HEK293T (cell line): ENCODE measurements at regions not wholly inside any gene's neighbourhood (a gene's known extent, or its start where the extent isn't known, plus 50 kb on each side); places are given as distances from the start of the nearest gene placed in this dataset.

Experiments
- CTCF ChIA-PET: fragments of 350-600 bp; formaldehyde crosslinking; extraction: SDS; loops from one replicate; lab custom pipeline; 2021; ENCODE audit warnings: antibody characterized with exemption, inconsistent platforms; lab: Yijun Ruan, JAX
- POLR2A ChIA-PET: fragments of 350-600 bp; formaldehyde crosslinking; extraction: SDS; loops from one replicate; lab custom pipeline; 2020; ENCODE audit warnings: antibody characterized with exemption, inconsistent platforms; lab: Yijun Ruan, JAX
- DNase-seq: peaks from one replicate; pipeline ENCODE4 v3.0.0; 2012; ENCODE audit warnings: mixed read lengths; ENCODE audit errors: extremely low spot score
- ARNT ChIP-seq: fragments of 450-650 bp; IDR thresholded peaks from 2 replicates; pipeline ENCODE4 v1.6.1; 2017; ENCODE audit warnings: mild to moderate bottlenecking
- BHLHE40 ChIP-seq: fragments of 450-650 bp; IDR thresholded peaks from 2 replicates; pipeline ENCODE4 v1.6.1; 2016; ENCODE audit warnings: mild to moderate bottlenecking, moderate library complexity, borderline replicate concordance
- CTBP1 ChIP-seq: fragments of 450-650 bp; IDR thresholded peaks from 2 replicates; pipeline ENCODE4 v1.6.1; 2016; ENCODE audit warnings: borderline replicate concordance
- ELF4 ChIP-seq: fragments of 450-650 bp; IDR thresholded peaks from 2 replicates; pipeline ENCODE4 v1.6.1; 2017; ENCODE audit warnings: antibody characterized with exemption
- FOXA1 ChIP-seq: fragments of 450-650 bp; IDR thresholded peaks from 2 replicates; pipeline ENCODE4 v1.6.1; 2016; ENCODE audit warnings: mild to moderate bottlenecking
- FOXK2 ChIP-seq: fragments of 450-650 bp; IDR thresholded peaks from 2 replicates; pipeline ENCODE4 v1.6.1; 2016; ENCODE audit warnings: mild to moderate bottlenecking
- FOXM1 ChIP-seq: fragments of 450-650 bp; IDR thresholded peaks from 2 replicates; pipeline ENCODE4 v1.6.1; 2017; ENCODE audit warnings: mild to moderate bottlenecking, borderline replicate concordance
- HDGF ChIP-seq: fragments of 450-650 bp; IDR thresholded peaks from 2 replicates; pipeline ENCODE4 v1.6.1; 2017; ENCODE audit warnings: antibody characterized with exemption, borderline replicate concordance
- L3MBTL2 ChIP-seq: fragments of 450-650 bp; conservative IDR thresholded peaks from 2 replicates; pipeline ENCODE4 v1.6.1; 2016; ENCODE audit warnings: mild to moderate bottlenecking
- LEF1 ChIP-seq: fragments of 450-650 bp; IDR thresholded peaks from 2 replicates; pipeline ENCODE4 v1.6.1; 2017; ENCODE audit warnings: mild to moderate bottlenecking, borderline replicate concordance
- NFRKB ChIP-seq: fragments of 450-650 bp; IDR thresholded peaks from 2 replicates; pipeline ENCODE4 v1.6.1; 2016; ENCODE audit warnings: mild to moderate bottlenecking, moderate library complexity
- SP1 ChIP-seq: fragments of 450-650 bp; IDR thresholded peaks from 2 replicates; pipeline ENCODE4 v1.6.1; 2017
- SUZ12 ChIP-seq: fragments of 450-650 bp; IDR thresholded peaks from 2 replicates; pipeline ENCODE4 v1.6.1; 2016; ENCODE audit warnings: mild to moderate bottlenecking
- TARDBP ChIP-seq: fragments of 450-650 bp; IDR thresholded peaks from 2 replicates; pipeline ENCODE4 v1.6.1; 2016
- ZNF384 ChIP-seq: fragments of 450-650 bp; IDR thresholded peaks from 2 replicates; pipeline ENCODE4 v1.6.1; 2016
- TF ChIP-seq, protein P1 (sequence below): fragments of 450-650 bp; IDR thresholded peaks from 2 replicates; pipeline ENCODE4 v1.6.1; 2016

DNA sequence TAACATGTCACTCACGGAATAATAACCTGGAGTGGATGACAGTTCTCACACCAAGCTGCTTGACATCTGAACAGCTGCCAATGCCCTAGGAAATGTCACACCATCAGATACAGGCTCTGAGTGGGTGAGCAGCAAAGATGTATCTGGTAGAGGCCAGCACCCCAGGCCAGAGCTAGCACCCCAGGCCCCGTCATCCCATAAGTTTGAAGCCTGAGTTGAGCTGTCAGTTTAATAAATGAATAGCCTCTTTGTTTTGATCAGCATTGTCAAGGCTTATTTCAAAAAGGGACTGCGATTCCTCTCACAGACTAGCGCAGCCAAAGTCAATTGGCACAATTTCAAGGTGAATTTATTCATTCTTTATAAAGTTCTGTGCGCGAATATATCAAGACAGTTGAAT lies 1327.1 kb downstream of the MAT2B start:
- ChIA-PET CTCF (no interaction called here), POLR2A (no interaction called here)
- TF ChIP-seq ZNF384 (no peak), CTBP1 (no peak), TARDBP (no peak), L3MBTL2 (no peak), FOXA1 (no peak), ELF4 (no peak), FOXK2 (no peak), ARNT (no peak), BHLHE40 (no peak), NFRKB (no peak), HDGF (no peak)
- TF ChIP-seq, protein P1, sequence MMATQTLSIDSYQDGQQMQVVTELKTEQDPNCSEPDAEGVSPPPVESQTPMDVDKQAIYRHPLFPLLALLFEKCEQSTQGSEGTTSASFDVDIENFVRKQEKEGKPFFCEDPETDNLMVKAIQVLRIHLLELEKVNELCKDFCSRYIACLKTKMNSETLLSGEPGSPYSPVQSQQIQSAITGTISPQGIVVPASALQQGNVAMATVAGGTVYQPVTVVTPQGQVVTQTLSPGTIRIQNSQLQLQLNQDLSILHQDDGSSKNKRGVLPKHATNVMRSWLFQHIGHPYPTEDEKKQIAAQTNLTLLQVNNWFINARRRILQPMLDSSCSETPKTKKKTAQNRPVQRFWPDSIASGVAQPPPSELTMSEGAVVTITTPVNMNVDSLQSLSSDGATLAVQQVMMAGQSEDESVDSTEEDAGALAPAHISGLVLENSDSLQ: no peak
- DNase-seq: no peak

DNA sequence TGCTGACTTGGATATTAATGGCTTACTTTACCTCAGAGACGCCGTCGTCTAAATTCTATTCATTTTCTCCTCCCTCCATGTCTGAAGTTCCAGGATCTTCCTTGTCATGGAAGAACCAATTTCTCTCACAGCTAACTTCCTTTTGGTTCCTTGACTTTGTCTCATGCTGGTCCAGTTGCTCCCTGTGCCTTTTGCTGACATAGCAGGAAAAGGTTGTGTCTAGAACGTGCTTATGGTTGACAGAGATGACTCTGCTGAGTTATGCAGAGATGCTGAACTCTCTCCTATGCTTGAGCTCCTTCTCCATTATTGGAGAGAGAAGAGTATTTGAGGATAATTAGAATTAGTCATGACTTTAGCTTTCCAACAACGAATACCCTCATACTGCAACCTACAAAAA lies 1338.9 kb downstream of the MAT2B start:
- TF ChIP-seq TARDBP: no peak
- no peak for TF ChIP-seq FOXA1
- no peak for TF ChIP-seq FOXM1
- TF ChIP-seq CTBP1: no peak
- TF ChIP-seq ELF4: no peak
- no peak for TF ChIP-seq SUZ12
- TF ChIP-seq ZNF384: no peak
- TF ChIP-seq L3MBTL2: no peak
- no peak for TF ChIP-seq HDGF
- CTCF ChIA-PET: no interaction called here
- POLR2A ChIA-PET: no interaction called here
- DNase-seq: no peak

DNA sequence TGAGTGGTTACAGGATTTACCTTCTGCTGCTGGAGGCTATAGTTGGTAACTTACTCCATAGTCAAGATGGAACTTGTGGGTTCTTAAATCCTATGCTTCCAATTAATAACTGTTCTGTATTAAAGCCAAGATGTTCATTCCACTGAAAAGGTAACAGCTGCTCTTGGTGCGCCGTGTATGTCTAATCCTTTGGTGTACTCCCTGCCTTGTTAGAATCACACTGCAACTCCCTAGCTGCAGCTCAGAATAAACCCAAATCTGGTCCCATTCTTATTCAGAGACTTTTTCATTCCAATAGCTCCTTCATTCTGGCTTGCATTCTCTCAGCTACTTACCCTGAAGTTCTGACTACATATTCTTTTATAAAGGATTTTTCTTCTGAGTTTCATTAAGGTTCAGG lies 1355.5 kb downstream of the MAT2B start:
- POLR2A ChIA-PET: no interaction called here
- DNase-seq: no peak
- CTCF ChIA-PET: no interaction called here
- TF ChIP-seq L3MBTL2 (no peak), FOXA1 (no peak)

DNA sequence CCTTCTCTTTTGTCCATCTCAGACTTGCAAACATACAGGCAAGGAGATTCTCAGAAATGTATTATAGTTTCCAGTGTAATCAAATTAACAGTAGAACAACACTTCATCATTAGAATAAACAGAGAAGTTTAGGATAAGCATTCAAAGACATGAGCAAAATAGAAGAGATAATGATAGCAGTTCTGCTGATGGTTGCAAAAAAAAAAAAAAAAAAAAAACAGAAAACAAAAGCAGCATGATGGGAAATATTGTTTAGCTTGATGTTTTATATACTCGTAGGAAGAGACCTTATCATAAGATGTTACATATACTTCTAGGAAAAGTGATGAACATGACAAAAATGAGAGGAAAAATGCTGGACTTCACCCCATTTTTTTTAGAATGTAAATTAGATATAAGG lies 1356.2 kb downstream of the MAT2B start:
- CTCF ChIA-PET: no interaction called here

DNA sequence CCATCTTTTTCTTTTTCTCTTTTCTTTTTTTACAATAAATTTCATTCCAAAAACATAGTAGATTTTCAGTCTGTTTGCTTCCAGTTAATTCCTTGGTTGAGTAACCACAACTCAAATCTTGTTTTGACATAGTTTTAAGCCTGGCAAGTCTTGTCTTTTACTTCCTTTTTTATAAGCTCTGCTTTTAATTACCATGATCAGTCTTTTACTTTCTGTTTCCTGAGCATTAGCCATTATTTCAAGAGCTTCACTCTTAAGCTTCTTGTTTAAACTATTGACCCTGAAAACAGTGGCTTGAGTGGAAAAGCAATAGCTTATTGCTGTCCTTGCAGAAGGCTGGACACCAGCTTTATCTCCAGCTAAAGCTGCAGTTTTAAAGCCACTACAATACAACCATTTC lies 1363.3 kb downstream of the MAT2B start:
- ChIA-PET CTCF (no interaction called here), POLR2A (no interaction called here)
- DNase-seq: no peak
- TF ChIP-seq FOXM1: no peak
- TF ChIP-seq HDGF: no peak
- TF ChIP-seq FOXA1: no peak
- TF ChIP-seq FOXK2: no peak
- no peak for TF ChIP-seq ZNF384
- TF ChIP-seq ELF4: no peak

More for the DNA sequence above, 1356.2 kb downstream of the MAT2B start:
- POLR2A ChIA-PET: no interaction called here
- no peak for DNase-seq
- TF ChIP-seq ZNF384 (no peak), BHLHE40 (no peak), LEF1 (no peak), FOXM1 (no peak), FOXK2 (no peak), CTBP1 (no peak), FOXA1 (no peak), ARNT (no peak), NFRKB (no peak), SP1 (no peak), TARDBP (no peak), HDGF (no peak), ELF4 (no peak), L3MBTL2 (no peak), SUZ12 (no peak)
- TF ChIP-seq, protein P1: no peak

DNA sequence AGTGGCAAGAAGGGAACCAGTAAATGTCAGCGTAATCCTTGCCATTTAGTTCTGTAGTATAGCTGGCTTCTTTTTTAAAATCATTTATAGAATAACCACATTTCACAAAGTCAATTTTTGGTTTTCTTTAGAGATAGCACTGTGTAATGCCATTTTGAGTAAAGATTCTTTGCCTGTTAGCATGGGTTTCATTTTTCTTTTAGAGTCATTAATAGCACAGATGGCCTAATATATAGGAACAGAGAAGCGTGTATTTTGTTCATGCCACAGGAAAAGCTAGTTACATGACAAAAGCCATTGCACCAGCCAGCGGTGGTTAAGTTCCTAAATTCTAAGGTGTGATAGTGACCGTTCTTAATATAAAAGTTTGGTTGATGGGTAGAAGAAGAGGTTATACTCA lies 1363.9 kb downstream of the MAT2B start:
- ChIA-PET CTCF (no interaction called here), POLR2A (no interaction called here)
- TF ChIP-seq CTBP1: no peak
- TF ChIP-seq ZNF384: no peak
- TF ChIP-seq, protein P1: no peak
- TF ChIP-seq FOXA1: no peak
- no peak for TF ChIP-seq FOXM1
- TF ChIP-seq SP1: no peak
- TF ChIP-seq SUZ12: no peak
- no peak for TF ChIP-seq NFRKB
- TF ChIP-seq ARNT: no peak
- TF ChIP-seq TARDBP: no peak
- no peak for TF ChIP-seq L3MBTL2
- TF ChIP-seq BHLHE40: no peak
- TF ChIP-seq LEF1: no peak
- TF ChIP-seq FOXK2: no peak
- no peak for TF ChIP-seq HDGF
- TF ChIP-seq ELF4: no peak
- DNase-seq: no peak

DNA sequence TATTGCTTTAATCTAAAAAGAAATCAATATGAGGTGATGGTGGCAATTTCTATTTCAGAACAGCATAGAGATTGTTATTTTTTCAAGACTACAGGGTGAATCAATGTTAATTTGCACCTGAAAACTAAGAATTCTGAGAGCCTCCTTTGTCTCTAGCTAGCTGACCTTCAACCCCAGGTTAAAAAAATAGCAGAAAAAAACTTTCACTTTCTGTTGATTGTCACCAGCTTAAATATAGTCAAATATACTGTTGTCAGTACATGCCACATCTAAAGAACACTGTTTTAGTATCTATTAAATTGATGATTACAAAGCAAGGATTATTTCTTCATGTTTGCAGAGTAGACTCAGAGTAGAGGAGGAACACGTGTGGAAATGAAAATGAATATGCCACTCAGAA lies 1371.4 kb downstream of the MAT2B start:
- POLR2A ChIA-PET: no interaction called here
- no peak for DNase-seq
- TF ChIP-seq ELF4: no peak
- no peak for TF ChIP-seq TARDBP
- no peak for TF ChIP-seq FOXM1
- no peak for TF ChIP-seq FOXA1
- no peak for TF ChIP-seq BHLHE40
- TF ChIP-seq, protein P1: no peak
- no peak for TF ChIP-seq CTBP1
- TF ChIP-seq ZNF384: no peak
- no peak for TF ChIP-seq ARNT
- TF ChIP-seq SP1: no peak
- TF ChIP-seq NFRKB: no peak
- CTCF ChIA-PET: no interaction called here
